Activated naive CD8-positive, alpha-beta T cell treated with anti-CD3 and anti-CD28 coated beads, Interleukin-2, amount 50 U/mL, for 24 hours (primary cell): ENCODE measurements at regions not wholly inside any gene's neighbourhood (a gene's known extent, or its start where the extent isn't known, plus 50 kb on each side); places are given as distances from the start of the nearest gene placed in this dataset.
"Not testable (repeated sequence)": the region's sequence is repeated elsewhere in the genome, so short reads cannot be mapped to it uniquely, and the experiment has no call there.

Experiments
- ATAC-seq: fragments of 150-1000 bp; cut with Tn5 transposase; one replicate; pipeline ENCODE4 v1.10.0; 2021
- DNase-seq: peaks from one replicate; pipeline ENCODE4 v3.0.0; 2021
- H3K27ac Mint-ChIP-seq: one replicate; pipeline ENCODE4 v1.8.0; 2021; ENCODE audit warnings: mild to moderate bottlenecking, mixed read lengths
- H3K27me3 Mint-ChIP-seq: one replicate; pipeline ENCODE4 v1.8.0; 2021; ENCODE audit warnings: mixed read lengths
- H3K36me3 Mint-ChIP-seq: one replicate; pipeline ENCODE4 v1.8.0; 2021; ENCODE audit warnings: low read depth, mixed read lengths
- H3K4me1 Mint-ChIP-seq: one replicate; pipeline ENCODE4 v1.8.0; 2021; ENCODE audit warnings: mixed read lengths
- H3K4me3 Mint-ChIP-seq: one replicate; pipeline ENCODE4 v1.8.0; 2021; ENCODE audit warnings: mild to moderate bottlenecking, moderate library complexity, mixed read lengths
- H3K9me3 Mint-ChIP-seq: one replicate; pipeline ENCODE4 v1.8.0; 2021; ENCODE audit warnings: mixed read lengths

DNA sequence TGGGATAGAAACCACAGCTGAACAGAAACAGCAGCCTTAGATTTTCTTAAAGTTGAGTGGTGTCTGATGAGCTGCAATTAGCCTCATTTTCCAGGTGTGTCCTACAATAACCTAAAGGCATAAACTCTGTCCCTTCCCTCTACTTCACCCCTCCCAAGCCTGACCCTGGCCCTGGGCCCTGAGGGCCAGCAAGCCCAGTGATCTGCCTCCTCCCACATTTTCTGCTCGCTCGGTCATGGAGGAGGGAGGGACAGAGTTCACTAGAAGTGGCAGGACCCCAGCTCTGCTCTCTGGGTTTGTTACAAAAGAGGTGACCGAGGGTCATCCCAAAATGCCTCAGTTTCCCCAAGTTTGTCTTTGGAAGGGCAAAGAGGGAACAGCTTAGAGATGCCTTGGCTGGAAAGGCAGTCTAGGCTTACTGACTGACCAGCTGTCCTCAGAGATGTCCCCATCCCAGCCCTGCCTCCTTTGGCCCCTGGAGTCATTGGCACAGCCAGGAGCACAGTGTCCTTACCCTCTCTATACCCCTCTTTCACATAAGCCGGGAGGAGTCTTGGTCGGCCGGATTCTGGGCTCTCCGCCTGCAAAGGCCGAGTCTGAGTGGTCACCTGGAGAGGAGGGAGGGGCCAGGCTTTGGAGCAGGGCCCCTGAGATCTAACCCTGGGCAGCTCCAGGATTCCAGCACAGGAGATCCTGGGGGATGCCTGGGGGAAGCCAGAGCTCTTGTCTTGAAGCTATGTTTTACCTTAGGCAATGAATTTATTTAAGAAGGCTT is 172.7 kb downstream of the PTPRU start:
- no peaks in the 10 kb centered on the region for H3K9me3 Mint-ChIP-seq
- no peak overlapping the region for H3K27ac Mint-ChIP-seq
- ATAC-seq, result no peak
- H3K4me1 Mint-ChIP-seq, result no peaks in the 10 kb centered on the region
- no peak for DNase-seq
- peaks cover 11% of the 10 kb centered on the region for H3K27me3 Mint-ChIP-seq
- H3K36me3 Mint-ChIP-seq, result no peaks in the 10 kb centered on the region
- no peak overlapping the region for H3K4me3 Mint-ChIP-seq

DNA sequence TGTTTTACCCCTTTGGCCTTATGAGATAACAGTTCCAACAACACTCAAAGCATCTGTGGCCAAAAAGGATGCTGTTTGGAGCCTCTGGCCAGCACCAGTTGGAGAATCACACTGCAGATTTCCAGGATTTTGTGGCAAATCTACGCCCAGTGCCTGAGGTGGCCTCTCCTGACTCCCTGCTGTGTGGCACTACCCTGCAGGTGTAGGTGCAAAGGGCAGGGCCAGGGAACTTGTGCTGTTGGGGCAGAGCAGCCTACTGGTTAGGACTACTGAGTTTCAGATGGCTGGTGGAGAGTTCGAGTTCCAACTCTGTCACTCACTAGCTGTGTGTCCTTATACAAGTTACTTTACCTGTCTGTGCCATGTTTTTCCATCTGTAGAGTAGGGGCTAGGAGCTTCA is 170.5 kb downstream of the PTPRU start:
- DNase-seq (no peak), ATAC-seq (no peak)
- no peaks in the 10 kb centered on the region for H3K9me3 Mint-ChIP-seq
- no peaks in the 10 kb centered on the region for H3K4me1 Mint-ChIP-seq
- peaks cover 11% of the 10 kb centered on the region for H3K27me3 Mint-ChIP-seq
- no peaks in the 10 kb centered on the region for H3K36me3 Mint-ChIP-seq
- no peak overlapping the region for H3K4me3 Mint-ChIP-seq
- H3K27ac Mint-ChIP-seq, result no peak overlapping the region

GRCh38 chr1:29400203-29400602 is 163.9 kb downstream of the PTPRU start:
- H3K27me3 Mint-ChIP-seq, H3K4me3 Mint-ChIP-seq, H3K9me3 Mint-ChIP-seq: not testable (repeated sequence)

DNA sequence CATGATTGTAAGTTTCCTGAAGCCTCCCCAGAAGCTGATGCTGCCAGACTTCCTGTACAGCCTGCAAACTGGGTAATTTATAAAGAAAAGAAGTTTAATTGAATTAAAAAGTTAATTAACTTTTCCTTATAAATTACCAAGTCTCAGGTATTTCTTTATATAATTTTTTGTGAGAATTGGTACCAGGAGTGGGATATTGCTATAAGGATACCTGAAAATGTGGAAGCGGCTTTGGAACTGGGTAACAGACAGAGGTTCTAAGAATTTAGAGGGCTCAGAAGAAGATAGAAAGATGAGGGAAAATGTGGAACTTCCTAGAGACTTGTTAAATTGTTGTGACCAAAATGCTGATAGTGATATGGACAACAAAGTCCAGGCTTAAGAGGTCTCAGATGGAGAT is 163.1 kb downstream of the PTPRU start:
- DNase-seq (no peak), ATAC-seq (no peak)
- no peak overlapping the region for H3K27ac Mint-ChIP-seq
- H3K9me3 Mint-ChIP-seq, result peaks cover 7% of the 10 kb centered on the region
- H3K36me3 Mint-ChIP-seq, result no peaks in the 10 kb centered on the region
- no peaks in the 10 kb centered on the region for H3K4me1 Mint-ChIP-seq
- no peaks in the 10 kb centered on the region for H3K27me3 Mint-ChIP-seq
- H3K4me3 Mint-ChIP-seq, result no peak overlapping the region

More at GRCh38 chr1:29400203-29400602, 163.9 kb downstream of the PTPRU start:
- DNase-seq, ATAC-seq, H3K27ac Mint-ChIP-seq, H3K4me1 Mint-ChIP-seq, H3K36me3 Mint-ChIP-seq: not testable (repeated sequence)

DNA sequence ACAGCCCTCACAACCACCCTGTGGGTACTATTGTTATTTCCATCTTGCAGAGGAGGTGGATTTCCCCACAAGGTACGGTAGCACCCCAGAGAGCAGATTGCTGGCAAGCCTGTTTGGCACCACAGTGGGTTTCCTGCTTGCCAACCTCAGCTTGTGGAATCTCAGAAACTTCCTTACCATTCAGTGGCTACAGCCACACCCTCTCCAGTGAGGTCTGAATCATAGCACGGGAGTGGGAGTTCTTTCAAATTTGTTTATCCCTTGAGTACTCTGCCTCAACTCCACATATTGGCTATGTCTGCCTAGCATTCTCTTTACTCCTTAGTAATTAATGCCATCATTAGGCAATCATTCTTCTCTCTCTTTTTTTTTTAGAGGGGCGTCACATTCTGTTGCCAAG is 162.1 kb downstream of the PTPRU start:
- no peak overlapping the region for H3K27ac Mint-ChIP-seq
- no peak for DNase-seq

DNA sequence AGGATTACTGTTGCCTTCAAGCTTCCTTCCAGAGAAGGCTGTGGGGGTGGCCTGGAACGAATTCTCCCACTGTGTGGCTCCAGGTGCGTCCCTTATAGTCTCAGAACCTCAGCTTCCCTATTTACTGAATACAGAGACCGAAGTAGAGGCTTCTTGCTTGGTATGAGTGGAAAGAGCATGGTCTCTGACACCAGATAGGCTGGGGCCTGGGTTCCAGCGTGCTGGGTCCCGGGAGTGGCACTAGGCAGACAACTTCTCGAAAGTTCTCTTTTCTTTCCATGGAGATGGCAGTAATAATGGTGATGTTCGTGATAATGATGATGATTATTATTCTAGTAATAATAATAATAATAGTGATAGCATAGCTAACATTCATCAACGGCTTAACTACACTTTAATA is 161.7 kb downstream of the PTPRU start:
- Mint-ChIP-seq H3K27ac (no peak overlapping the region), H3K36me3 (no peaks in the 10 kb centered on the region), H3K4me3 (no peak overlapping the region), H3K4me1 (no peaks in the 10 kb centered on the region), H3K9me3 (peaks cover 7% of the 10 kb centered on the region), H3K27me3 (peaks cover 2% of the 10 kb centered on the region)
- DNase-seq, result no peak
- no peak for ATAC-seq

More for the DNA sequence above, 162.1 kb downstream of the PTPRU start:
- no peak for ATAC-seq
- peaks cover 7% of the 10 kb centered on the region for H3K9me3 Mint-ChIP-seq
- no peaks in the 10 kb centered on the region for H3K27me3 Mint-ChIP-seq
- H3K36me3 Mint-ChIP-seq, result no peaks in the 10 kb centered on the region
- no peaks in the 10 kb centered on the region for H3K4me1 Mint-ChIP-seq
- no peak overlapping the region for H3K4me3 Mint-ChIP-seq

GRCh38 chr1:29397256-29397590 is 160.9 kb downstream of the PTPRU start:
- no peaks in the 10 kb centered on the region for H3K4me1 Mint-ChIP-seq
- peaks cover 7% of the 10 kb centered on the region for H3K27me3 Mint-ChIP-seq
- H3K9me3 Mint-ChIP-seq, result peaks cover 7% of the 10 kb centered on the region
- DNase-seq (no peak), ATAC-seq (no peak)
- H3K27ac Mint-ChIP-seq, result no peak overlapping the region
- H3K4me3 Mint-ChIP-seq, result no peak overlapping the region
- H3K36me3 Mint-ChIP-seq, result no peaks in the 10 kb centered on the region

DNA sequence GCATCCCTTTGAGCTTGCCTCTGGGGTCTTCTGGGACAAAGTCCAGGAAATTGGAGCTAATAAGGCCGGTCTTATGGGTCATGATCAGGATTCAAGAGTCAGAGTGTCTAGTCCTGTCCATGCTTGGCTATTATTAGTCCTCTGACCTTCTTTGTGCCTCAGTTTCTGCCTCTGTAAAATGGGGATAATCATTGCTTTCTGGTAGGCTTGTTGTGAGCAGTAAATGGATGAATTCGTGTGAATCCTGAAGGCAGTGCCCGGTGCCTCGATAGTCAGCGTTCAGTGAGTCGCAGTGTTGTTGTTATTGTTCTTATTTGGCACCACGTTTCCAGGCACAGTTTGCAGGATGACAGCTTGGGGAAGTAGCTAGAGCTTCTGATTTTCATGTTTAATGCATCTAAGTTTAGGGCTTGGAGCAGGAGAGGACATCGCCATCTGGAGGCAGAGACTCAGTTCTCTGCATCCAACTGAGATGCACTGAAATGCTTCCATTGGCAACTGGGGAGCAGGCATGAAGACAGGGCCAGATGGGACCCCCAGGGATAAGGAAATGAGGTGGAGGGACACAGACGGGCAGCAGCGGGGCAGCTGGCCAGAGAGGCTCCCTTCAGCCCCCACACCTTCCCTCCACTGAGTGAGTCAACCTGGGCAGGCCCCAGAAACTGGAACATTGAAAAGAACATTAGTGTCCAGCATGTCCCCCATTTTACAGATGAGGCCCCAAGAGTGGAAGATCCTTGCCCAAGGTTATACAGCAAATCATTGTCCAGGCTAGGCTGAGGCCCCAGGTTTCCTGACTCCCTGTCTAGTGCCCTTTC is 160.3 kb downstream of the PTPRU start:
- no peak overlapping the region for H3K4me3 Mint-ChIP-seq
- DNase-seq (no peak), ATAC-seq (no peak)
- H3K27me3 Mint-ChIP-seq, result peaks cover 7% of the 10 kb centered on the region
- no peaks in the 10 kb centered on the region for H3K36me3 Mint-ChIP-seq
- H3K27ac Mint-ChIP-seq, result no peak overlapping the region
- peaks cover 7% of the 10 kb centered on the region for H3K9me3 Mint-ChIP-seq
- H3K4me1 Mint-ChIP-seq, result no peaks in the 10 kb centered on the region

- ATAC-seq, result no peak
Observed at GRCh38 chr1:29395736-29396437, 159.6 kb downstream of the PTPRU start.

GRCh38 chr1:29394521-29395225 is 158.4 kb downstream of the PTPRU start:
- ATAC-seq (no peak), DNase-seq (no peak)
- Mint-ChIP-seq H3K9me3 (peaks cover 6% of the 10 kb centered on the region), H3K27me3 (peaks cover 14% of the 10 kb centered on the region), H3K4me1 (no peaks in the 10 kb centered on the region), H3K36me3 (no peaks in the 10 kb centered on the region), H3K27ac (no peak overlapping the region), H3K4me3 (no peak overlapping the region)

More at GRCh38 chr1:29395736-29396437, 159.6 kb downstream of the PTPRU start:
- no peaks in the 10 kb centered on the region for H3K36me3 Mint-ChIP-seq
- H3K9me3 Mint-ChIP-seq, result peaks cover 7% of the 10 kb centered on the region
- H3K27me3 Mint-ChIP-seq, result peaks cover 7% of the 10 kb centered on the region
- H3K27ac Mint-ChIP-seq, result no peak overlapping the region
- no peak for DNase-seq
- H3K4me3 Mint-ChIP-seq, result no peak overlapping the region
- no peaks in the 10 kb centered on the region for H3K4me1 Mint-ChIP-seq

DNA sequence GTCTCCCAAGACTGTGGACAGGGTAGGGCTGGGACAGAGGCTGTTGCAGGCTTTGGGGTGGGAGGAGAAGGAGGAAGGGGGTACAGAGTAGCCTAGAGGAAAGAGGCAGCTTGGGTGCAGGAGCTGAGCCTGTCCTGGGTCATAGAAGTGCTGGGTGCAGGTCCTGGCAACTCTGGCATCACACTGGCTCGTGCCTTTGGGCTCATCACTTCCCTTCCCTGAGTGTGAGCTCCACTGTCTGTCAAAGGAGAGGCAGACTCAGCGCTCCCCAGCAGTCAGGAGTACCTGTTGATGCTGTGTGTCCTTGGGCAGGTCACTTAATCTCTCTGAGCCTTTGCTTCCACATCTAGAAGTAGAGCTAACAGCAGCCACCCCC is 157.1 kb downstream of the PTPRU start:
- H3K36me3 Mint-ChIP-seq, result no peaks in the 10 kb centered on the region
- H3K27me3 Mint-ChIP-seq, result peaks cover 16% of the 10 kb centered on the region
- H3K27ac Mint-ChIP-seq, result no peak overlapping the region
- ATAC-seq, result no peak
- no peak for DNase-seq
- no peaks in the 10 kb centered on the region for H3K4me1 Mint-ChIP-seq
- H3K9me3 Mint-ChIP-seq, result no peaks in the 10 kb centered on the region
- H3K4me3 Mint-ChIP-seq, result no peak overlapping the region

DNA sequence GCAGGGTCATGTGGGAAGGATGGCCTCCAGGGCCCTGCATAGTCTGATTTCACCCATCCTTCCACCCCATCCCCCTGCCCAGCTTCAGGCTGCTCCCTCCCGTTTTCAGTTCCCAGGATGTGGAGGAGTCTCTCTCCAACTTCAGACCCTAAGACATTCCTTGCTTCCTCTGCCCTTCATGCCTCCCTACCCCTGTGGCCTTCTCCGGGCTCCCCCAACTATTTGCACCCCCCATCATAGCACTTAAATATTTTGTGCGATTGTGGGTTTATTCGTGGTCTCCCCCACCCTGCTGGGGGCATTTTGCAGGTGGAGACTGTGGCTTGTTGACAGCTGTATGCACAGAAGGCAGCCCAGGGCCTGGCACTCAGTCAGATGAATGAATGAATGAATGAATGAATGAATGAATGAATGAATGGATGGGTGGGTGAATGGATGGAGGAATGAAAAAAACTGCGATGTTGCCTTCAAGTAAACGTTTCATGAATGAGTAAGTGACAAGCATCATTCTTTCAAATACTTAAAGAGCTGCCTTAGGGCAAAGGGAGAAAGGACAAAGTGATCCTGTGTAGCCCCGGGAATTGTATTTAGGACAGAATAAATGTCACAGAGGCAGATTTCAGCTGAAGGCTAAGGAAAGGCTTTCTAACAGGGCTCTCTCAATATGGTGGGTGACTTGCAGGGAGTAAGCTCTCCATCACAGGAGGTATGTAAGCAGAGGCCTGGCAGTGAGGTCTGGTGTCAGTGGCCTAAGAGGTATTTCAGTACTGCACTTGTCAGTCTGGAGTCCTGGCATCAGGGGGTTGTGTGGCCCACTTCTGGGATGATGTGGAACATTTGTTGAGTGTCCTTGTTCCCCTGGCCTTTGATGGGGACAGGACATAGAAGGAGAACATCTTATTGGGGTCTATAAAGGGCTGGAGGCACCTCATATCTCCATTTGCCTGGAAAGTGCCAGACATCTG is 156.4 kb downstream of the PTPRU start:
- DNase-seq (no peak), ATAC-seq (no peak)
- Mint-ChIP-seq H3K9me3 (no peaks in the 10 kb centered on the region), H3K4me1 (no peaks in the 10 kb centered on the region), H3K27ac (no peak overlapping the region), H3K27me3 (peaks cover 21% of the 10 kb centered on the region), H3K4me3 (no peak overlapping the region), H3K36me3 (no peaks in the 10 kb centered on the region)

GRCh38 chr1:29392036-29392435 is 155.7 kb downstream of the PTPRU start:
- Mint-ChIP-seq H3K4me3 (no peak overlapping the region), H3K27me3 (peaks cover 26% of the 10 kb centered on the region)

More at GRCh38 chr1:29392036-29392435, 155.7 kb downstream of the PTPRU start:
- no peak overlapping the region for H3K27ac Mint-ChIP-seq
- H3K9me3 Mint-ChIP-seq, result no peaks in the 10 kb centered on the region
- DNase-seq (no peak), ATAC-seq (no peak)
- H3K36me3 Mint-ChIP-seq, result no peaks in the 10 kb centered on the region
- no peaks in the 10 kb centered on the region for H3K4me1 Mint-ChIP-seq
